ENCODE measurements at regions not wholly inside any gene's neighbourhood (a gene's known extent, or its start where the extent isn't known, plus 50 kb on each side); places are given as distances from the start of the nearest gene placed in this dataset.
"Not testable (repeated sequence)": the region's sequence is repeated elsewhere in the genome, so short reads cannot be mapped to it uniquely, and the experiment has no call there.

DNA sequence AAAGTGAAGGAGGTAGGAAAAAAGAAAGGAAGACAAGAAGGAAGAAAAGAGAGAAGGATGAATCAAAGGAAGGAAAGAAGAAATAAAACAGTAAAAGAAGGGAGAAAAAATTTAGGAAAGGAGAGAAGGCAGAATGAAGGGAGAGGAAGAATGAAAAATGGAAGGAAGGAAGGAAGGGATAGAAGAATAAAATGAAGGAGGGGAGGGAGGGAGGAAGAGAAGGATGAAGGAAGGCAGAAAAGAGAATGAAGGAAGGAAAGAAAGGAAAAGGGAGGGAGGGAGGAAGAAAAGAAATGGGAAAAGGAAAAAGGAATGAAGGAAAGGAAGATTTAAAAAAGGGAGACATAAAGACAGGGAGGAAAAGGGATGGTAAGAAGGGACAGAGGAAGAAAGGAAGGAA is 393.7 kb upstream of the GRM7 start:
- no peak for DNase-seq

- DNase-seq, result no peak
Observed at GRCh38 chr3:6468589-6468988, 392.3 kb upstream of the GRM7 start.

DNA sequence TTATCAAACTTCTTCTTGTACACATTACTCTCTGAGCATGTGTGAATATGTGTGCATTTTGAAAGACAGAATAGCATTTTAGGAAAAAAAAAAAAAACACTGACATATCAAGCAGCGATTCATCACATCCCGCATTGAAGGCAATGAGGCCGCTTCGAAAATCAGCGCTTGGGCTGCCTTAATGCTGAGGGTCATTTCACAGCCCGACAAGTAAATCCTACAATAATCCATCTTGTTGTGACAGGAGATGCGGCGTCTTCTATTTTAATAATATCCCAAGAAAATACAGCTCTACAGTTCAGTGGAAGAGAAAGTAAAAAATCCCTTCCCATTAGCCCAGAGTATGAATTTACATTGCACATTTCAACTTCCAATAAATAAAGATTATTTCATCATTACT is 389.2 kb upstream of the GRM7 start:
- DNase-seq, result no peak

GRCh38 chr3:6490487-6491327 is 370.2 kb upstream of the GRM7 start:
- DNase-seq, result not testable (repeated sequence)

- no peak for DNase-seq
Observed at GRCh38 chr3:6491768-6492167, 369.1 kb upstream of the GRM7 start.

DNA sequence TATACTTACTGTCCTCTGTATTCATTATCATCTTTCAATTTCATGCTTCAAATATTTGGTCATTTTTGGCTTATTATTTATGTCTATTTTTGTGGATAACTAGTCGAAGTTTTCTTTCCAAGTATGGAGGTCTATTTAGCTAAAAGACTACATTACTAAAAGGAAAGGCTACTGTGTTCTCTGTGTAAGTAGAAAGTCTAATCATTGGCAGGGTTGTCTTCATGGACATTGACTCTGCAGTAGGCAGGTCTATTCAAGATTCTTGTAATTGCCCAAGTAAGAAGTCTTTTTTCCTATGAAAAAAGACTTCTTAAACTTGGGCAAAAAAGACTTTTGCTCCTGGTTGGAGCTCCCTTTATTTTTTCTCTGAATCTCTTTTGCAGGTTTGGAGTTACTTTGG is 368.6 kb upstream of the GRM7 start:
- no peak for DNase-seq

- DNase-seq, result not testable (repeated sequence)
Observed at GRCh38 chr3:6498944-6499343, 362.0 kb upstream of the GRM7 start.

GRCh38 chr3:6504347-6504746 is 356.6 kb upstream of the GRM7 start:
- no peak for DNase-seq

DNA sequence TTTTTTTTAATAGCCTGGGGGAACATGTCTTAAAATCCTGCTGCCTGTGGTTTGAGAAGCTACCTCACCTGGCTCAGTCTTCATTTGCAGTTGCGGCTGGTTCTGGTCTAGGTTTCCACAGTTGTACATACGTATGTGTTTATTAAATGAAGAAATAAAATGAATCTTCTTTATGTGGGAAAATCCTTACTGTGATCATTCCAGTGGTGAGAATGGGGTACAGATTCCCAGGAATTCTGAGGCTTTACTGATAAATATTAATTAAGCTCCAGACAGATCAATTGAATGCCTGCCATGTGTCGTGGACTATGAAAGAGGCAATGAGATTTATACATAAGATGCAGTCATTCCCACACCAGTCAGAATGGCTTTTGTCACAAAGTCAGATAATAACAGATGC is 356.1 kb upstream of the GRM7 start:
- DNase-seq, result no peak

GRCh38 chr3:6508410-6508759 is 352.5 kb upstream of the GRM7 start:
- no peak for DNase-seq

- no peak for DNase-seq
Observed at GRCh38 chr3:6509576-6509975, 351.3 kb upstream of the GRM7 start.

DNA sequence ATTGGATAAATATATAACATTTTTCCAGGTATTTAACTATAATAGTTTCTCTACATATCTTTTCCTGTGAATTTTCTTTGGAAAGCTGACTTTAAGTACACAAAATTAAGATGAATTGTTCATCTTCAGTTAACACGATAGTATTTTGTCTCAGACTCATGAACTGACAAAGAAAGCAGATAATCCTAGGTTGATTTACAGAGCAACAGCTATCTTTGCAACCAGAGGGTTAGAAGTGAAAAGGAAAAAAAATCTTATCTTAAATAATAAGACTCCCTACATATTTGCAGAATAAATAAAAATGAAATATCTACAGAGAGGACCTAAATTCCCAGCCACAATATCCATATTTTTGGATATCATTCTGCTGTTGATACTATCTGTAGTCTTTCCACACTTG is 350.2 kb upstream of the GRM7 start:
- DNase-seq, result no peak

DNA sequence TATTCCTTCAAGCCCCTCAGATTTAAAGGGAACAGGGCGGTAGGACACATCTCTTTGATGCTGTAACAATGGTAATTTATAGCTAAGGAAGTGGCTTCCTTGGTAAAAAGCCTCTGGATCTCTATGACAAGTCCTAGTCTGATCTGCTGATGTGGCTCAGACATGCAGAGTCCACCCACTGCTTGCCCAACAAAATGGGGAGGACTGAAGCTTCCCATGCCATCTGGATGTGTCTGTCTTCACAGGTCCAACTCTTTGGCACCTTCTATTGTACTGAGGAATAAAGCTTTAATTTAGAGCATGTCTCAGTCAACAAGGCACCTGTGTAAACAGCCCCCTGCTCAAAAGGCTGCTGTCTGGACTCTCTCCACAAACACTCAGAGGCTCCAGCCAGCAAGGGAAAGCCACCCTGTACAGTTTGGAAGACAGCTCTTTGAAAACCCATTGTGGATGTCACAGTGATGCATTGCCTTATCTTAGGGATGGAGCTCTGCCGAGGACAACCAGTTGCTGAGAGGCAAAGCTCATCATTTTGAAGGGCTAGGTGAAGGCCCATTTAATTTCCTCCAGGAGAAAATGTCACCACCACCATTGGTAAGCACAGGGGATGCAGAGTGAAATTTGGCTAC is 348.6 kb upstream of the GRM7 start:
- no peak for DNase-seq

DNA sequence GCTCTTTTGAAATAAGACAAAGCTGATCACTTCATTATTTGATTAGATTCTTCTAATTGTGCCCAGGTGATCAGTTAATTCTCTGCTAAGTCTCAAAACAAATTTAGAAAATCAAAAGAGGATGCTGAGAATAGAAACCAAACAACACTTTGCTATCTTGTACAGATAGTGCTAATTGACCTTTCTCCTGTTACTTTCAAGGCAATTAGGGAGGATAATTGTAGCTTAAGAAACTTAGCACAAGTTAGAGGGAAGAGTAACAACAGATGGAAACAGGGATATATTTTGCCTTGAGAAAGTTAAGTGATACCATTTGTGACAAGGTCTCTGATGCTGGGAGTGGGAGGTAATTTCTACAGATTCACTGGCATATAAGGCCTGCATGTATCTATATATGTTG is 344.8 kb upstream of the GRM7 start:
- DNase-seq, result no peak

GRCh38 chr3:6516694-6517093 is 344.2 kb upstream of the GRM7 start:
- DNase-seq, result no peak

- DNase-seq, result no peak
Observed at GRCh38 chr3:6518709-6519345, 342.1 kb upstream of the GRM7 start.

DNA sequence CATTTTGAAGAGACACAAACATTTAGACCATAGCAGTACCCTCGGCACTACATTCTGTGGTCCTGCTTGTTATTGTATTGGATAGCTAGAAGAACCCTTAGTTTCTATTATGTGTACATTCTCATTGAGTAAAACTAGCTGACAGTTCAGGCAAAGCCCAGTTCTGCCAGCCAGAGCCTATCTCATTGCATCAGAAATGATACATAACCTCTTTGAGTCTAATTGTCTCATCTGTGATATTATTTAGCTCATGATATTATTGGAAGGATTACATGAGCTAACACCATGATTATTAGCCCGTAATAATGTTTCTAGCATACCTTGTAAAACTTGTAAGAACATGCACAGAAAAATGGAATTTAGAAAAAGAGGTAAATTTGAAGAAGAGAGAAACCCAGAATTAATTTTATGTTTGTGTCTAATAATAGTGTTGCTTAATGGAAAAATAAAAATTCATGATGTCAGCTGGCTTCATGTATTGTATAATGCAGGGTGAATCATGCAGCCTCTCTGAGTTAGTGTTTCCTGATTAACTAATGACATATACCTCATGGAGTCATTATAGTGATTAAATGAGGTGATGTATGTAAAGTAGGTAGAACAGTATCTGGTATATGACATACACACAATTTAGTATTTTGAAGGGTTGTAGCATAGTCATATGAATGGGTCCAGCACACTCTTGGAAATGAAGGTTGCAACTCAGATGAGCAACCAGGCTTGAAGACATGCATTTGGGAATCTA is 339.4 kb upstream of the GRM7 start:
- no peak for DNase-seq

DNA sequence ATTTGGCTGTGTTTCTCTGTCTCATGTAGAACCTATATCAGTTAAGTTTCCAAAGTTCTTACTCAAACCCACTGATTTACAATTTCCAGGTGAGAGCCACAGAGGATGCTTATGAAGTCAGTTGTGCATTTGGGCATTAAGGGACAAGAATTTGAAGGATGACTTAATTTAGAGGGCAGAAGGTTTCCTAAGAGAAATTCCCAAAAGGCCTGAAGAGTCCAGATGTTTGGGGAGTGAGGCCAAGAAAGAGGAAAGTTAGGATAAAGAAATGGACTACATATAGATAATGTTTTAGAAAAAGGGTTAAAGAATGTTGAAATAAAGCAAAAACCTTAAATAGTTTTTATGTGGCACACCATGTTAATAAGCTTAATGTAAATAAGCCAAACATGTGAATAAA is 338.7 kb upstream of the GRM7 start:
- no peak for DNase-seq

DNA sequence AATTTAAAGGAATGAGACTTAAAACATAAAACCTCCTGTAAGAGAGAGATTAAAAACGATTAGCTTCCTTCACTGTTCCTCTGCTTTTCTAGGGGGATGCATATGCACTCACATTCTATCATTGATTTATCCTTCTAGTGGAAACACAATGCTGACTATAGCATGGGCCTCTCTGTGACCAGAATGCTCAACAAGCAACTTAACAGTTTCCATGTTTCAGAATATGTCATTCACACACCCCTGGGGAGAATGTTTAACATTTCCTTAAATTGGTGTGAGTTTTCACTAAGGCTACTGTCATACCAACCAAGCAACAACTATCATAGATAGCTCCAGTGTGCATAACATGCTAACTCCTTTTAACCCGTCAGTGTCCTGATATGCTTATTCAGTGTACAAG is 337.9 kb upstream of the GRM7 start:
- DNase-seq, result no peak

DNA sequence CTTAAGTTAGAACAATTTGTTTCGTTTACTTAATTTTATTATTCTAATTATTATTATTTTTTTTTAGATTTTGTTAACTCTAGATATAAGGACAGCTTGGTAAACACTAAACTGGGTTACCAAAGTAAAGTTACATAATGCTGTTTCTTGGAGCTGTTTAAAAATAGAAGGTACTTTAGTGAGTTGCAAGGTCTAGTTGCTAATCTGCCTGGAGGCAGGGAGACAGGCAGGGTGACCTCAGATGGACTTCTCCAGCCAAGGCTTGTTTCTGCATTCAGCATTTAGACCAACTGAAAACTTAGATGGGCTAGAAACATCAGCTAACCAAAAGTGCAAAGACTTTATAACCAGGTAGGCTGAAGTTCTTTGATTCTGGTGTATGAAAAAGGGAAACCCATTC is 336.4 kb upstream of the GRM7 start:
- DNase-seq, result no peak

DNA sequence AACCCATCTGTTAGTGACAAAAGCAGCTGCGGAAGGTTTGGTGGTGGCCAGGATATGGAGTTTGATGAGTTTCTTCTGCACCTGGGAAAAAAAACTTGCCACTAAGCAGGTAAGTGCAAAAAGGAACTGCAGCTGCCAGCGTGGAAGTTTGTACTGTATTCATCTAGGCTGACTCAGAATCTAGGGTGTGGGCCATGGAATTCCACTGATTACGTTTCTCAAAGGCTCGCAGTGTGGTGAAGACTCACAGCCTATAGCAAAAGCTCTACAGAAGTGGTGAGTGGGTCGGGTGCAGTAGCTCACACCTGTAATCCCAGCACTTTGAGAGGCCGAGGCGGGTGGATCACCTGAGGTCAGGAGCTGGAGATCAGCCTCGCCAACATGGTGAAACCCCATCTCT is 334.6 kb upstream of the GRM7 start:
- DNase-seq, result no peak

GRCh38 chr3:6526861-6527260 is 334.1 kb upstream of the GRM7 start:
- no peak for DNase-seq

- no peak for DNase-seq
Observed at GRCh38 chr3:6528951-6529350, 332.0 kb upstream of the GRM7 start.

DNA sequence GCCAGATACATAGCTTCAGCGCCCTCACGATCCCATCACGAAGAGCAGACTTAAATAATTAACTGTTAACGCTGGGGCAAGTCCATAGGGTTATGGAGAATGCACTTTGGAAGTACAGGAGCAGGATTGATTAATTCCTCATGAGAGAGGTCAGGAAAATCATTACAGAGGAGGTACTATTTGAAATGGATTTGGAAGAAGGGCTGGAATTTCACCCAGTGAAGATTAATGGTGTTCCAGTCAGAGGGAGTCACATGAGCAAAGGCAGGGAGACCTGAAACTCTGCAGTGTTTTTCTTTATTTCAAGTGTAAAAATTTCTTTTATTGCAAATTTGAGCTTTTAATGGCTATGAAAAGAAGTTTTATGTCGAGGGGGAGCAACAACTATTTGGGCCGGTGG is 329.8 kb upstream of the GRM7 start:
- DNase-seq, result no peak
